OCI-LY3 (cell line): ENCODE measurements at regions not wholly inside any gene's neighbourhood (a gene's known extent, or its start where the extent isn't known, plus 50 kb on each side); places are given as distances from the start of the nearest gene placed in this dataset.

ENCODE experiments used
- H2AFZ ChIP-seq: fragments of 200-600, 300-600 bp; shearing (Covaris generic); 2 replicates; pipeline ENCODE4 v1.6.0; 2014; ENCODE audit warnings: antibody characterized with exemption, low read depth, low read length
- H3K27ac ChIP-seq: fragments of 200-600, 300-600 bp; sonication (generic); 2 replicates; pipeline ENCODE4 v1.5.1; 2014; ENCODE audit warnings: mild to moderate bottlenecking, low read length, moderate library complexity, mixed read lengths
- H3K27me3 ChIP-seq: fragments of 200-600, 300-600 bp; sonication (generic); 2 replicates; pipeline ENCODE4 v1.6.1; 2014; ENCODE audit warnings: low read depth, low read length, mixed read lengths
- H3K36me3 ChIP-seq: fragments of 200-600, 300-600 bp; sonication (generic); replicated peaks from 2 replicates; pipeline ENCODE3; 2014; ENCODE audit warnings: low read depth, low read length, mixed read lengths
- H3K4me1 ChIP-seq: fragments of 300-600, 200-600 bp; sonication (generic); 2 replicates; pipeline ENCODE4 v1.6.1; 2014; ENCODE audit warnings: low read length, mixed read lengths
- H3K4me2 ChIP-seq: fragments of 200-600, 300-600 bp; sonication (generic); 2 replicates; pipeline ENCODE4 v1.6.1; 2014; ENCODE audit warnings: low read length, mixed read lengths
- H3K4me3 ChIP-seq: fragments of 300-600, 200-600 bp; sonication (generic); 2 replicates; pipeline ENCODE4 v1.5.1; 2014; ENCODE audit warnings: antibody characterized with exemption, mild to moderate bottlenecking, low read length, moderate library complexity
- H3K79me2 ChIP-seq: fragments of 300-600, 200-600 bp; shearing (Covaris generic); 2 replicates; pipeline ENCODE4 v1.6.1; 2014; ENCODE audit warnings: mild to moderate bottlenecking, low read length, mixed read lengths
- H3K9ac ChIP-seq: fragments of 300-600, 200-600 bp; shearing (Covaris generic); 2 replicates; pipeline ENCODE4 v1.6.0; 2014; ENCODE audit warnings: mild to moderate bottlenecking, low read length, moderate library complexity
- H3K9me3 ChIP-seq: fragments of 200-600, 300-600 bp; shearing (Covaris generic); 2 replicates; pipeline ENCODE4 v1.6.1; 2014; ENCODE audit warnings: low read length, mixed read lengths; ENCODE audit not compliant: insufficient read depth
- H4K20me1 ChIP-seq: fragments of 200-600, 300-600 bp; sonication (generic); 2 replicates; pipeline ENCODE4 v1.6.1; 2016; ENCODE audit warnings: low read length, mixed read lengths; ENCODE audit not compliant: insufficient read depth
- CTCF ChIP-seq: fragments of 200-600, 300-600 bp; sonication (generic); IDR thresholded peaks from 2 replicates; pipeline ENCODE4 v1.5.1; 2014; ENCODE audit warnings: antibody characterized with exemption, low read length, low read depth
- EZH2phosphoT487 ChIP-seq: fragments of 200-600 bp; shearing (Covaris generic); IDR thresholded peaks from 2 replicates; pipeline ENCODE4 v1.6.1; 2018; ENCODE audit warnings: antibody characterized with exemption, mixed run types, low read depth

GRCh38 chr3:124209426-124209825 lies 217.5 kb upstream of the ROPN1 start:
- Histone ChIP-seq H2AFZ (no peak overlapping the region), H3K27me3 (peaks cover 41% of the 10 kb centered on the region), H3K9ac (no peak overlapping the region), H4K20me1 (no peaks in the 10 kb centered on the region), H3K79me2 (no peaks in the 10 kb centered on the region), H3K4me1 (no peaks in the 10 kb centered on the region), H3K27ac (no peak overlapping the region), H3K4me3 (no peak overlapping the region), H3K4me2 (no peak overlapping the region), H3K36me3 (no peaks in the 10 kb centered on the region), H3K9me3 (no peaks in the 10 kb centered on the region)
- no peak for TF ChIP-seq CTCF
- TF ChIP-seq EZH2phosphoT487, result no peak

GRCh38 chr3:124210899-124211298 lies 219.0 kb upstream of the ROPN1 start:
- Histone ChIP-seq H3K27ac (no peak overlapping the region), H3K9me3 (no peaks in the 10 kb centered on the region), H3K27me3 (peaks cover 32% of the 10 kb centered on the region), H3K4me2 (no peak overlapping the region), H3K4me3 (no peak overlapping the region), H3K36me3 (no peaks in the 10 kb centered on the region), H3K79me2 (no peaks in the 10 kb centered on the region), H4K20me1 (no peaks in the 10 kb centered on the region), H3K4me1 (no peaks in the 10 kb centered on the region), H3K9ac (no peak overlapping the region), H2AFZ (no peak overlapping the region)
- TF ChIP-seq CTCF, result no peak
- no peak for TF ChIP-seq EZH2phosphoT487

GRCh38 chr3:124213641-124214040 lies 221.7 kb upstream of the ROPN1 start:
- Histone ChIP-seq H3K27me3 (peaks cover 7% of the 10 kb centered on the region; the same call in 1 of the 2 replicates), H3K4me3 (no peak overlapping the region), H4K20me1 (no peaks in the 10 kb centered on the region), H3K4me2 (no peak overlapping the region), H3K36me3 (no peaks in the 10 kb centered on the region), H3K9ac (no peak overlapping the region), H3K9me3 (no peaks in the 10 kb centered on the region), H2AFZ (no peak overlapping the region), H3K4me1 (no peaks in the 10 kb centered on the region), H3K27ac (no peak overlapping the region), H3K79me2 (no peaks in the 10 kb centered on the region)
- TF ChIP-seq EZH2phosphoT487, result no peak
- no peak for TF ChIP-seq CTCF

GRCh38 chr3:124217542-124217941 lies 225.6 kb upstream of the ROPN1 start:
- no peak overlapping the region for H3K9ac ChIP-seq
- no peaks in the 10 kb centered on the region for H3K4me1 ChIP-seq
- no peaks in the 10 kb centered on the region for H3K79me2 ChIP-seq
- H3K4me2 ChIP-seq, result no peak overlapping the region
- no peaks in the 10 kb centered on the region for H3K36me3 ChIP-seq
- no peaks in the 10 kb centered on the region for H3K9me3 ChIP-seq
- H4K20me1 ChIP-seq, result no peaks in the 10 kb centered on the region
- no peak for TF ChIP-seq EZH2phosphoT487
- no peak for TF ChIP-seq CTCF
- 0 out of 2 replicates have a peak, but pooled peaks cover 2% of the 10 kb centered on the region for H3K27me3 ChIP-seq
- no peak overlapping the region for H2AFZ ChIP-seq
- no peak overlapping the region for H3K4me3 ChIP-seq
- no peak overlapping the region for H3K27ac ChIP-seq
